Fibroblast of lung (primary cell): ENCODE measurements at regions not wholly inside any gene's neighbourhood (a gene's known extent, or its start where the extent isn't known, plus 50 kb on each side); places are given as distances from the start of the nearest gene placed in this dataset.

Experiments used
- DNase-seq, 2 donors: peaks; one replicate each; pipeline versions ENCODE4 v3.0.0 to v3.0.0-alpha.2; 2010; ENCODE audit warnings: low read depth in 2 of 2
- H2AFZ ChIP-seq: 2 replicates; pipeline ENCODE4 v1.5.1; 2012; ENCODE audit warnings: low read length, control low read depth, inconsistent platforms
- H3K27ac ChIP-seq: 2 replicates; pipeline ENCODE4 v1.5.1; 2011; ENCODE audit warnings: low read length, control low read depth; ENCODE audit not compliant: insufficient read depth
- H3K27me3 ChIP-seq: 2 replicates; pipeline ENCODE4 v1.5.1; 2011; ENCODE audit warnings: mild to moderate bottlenecking, low read length; ENCODE audit not compliant: control insufficient read depth, insufficient read depth
- H3K36me3 ChIP-seq: 2 replicates; pipeline ENCODE4 v1.5.1; 2011; ENCODE audit warnings: low read length; ENCODE audit not compliant: control insufficient read depth, insufficient read depth
- H3K4me1 ChIP-seq: 2 replicates; pipeline ENCODE4 v1.5.1; 2011; ENCODE audit warnings: low read length; ENCODE audit not compliant: control insufficient read depth, insufficient read depth; ENCODE audit errors: extremely low read depth
- H3K4me2 ChIP-seq: 2 replicates; pipeline ENCODE4 v1.5.1; 2011; ENCODE audit warnings: low read length, control low read depth; ENCODE audit not compliant: insufficient read depth; ENCODE audit errors: extremely low read depth
- H3K4me3 ChIP-seq, 4 experiments: fragments of 200-600 bp in 1 of 4; sonication (generic) in 1 of 4; replicated peaks in 1 of 4; 2 replicates each; pipeline ENCODE4 v1.5.1; 2011 to 2016; ENCODE audit warnings: low read length in 4 of 4, low read depth in 3 of 4, mild to moderate bottlenecking in 3 of 4, control low read depth in 2 of 4, inconsistent platforms in 1 of 4, mixed read lengths in 1 of 4; ENCODE audit not compliant: insufficient read depth in 1 of 4; ENCODE audit errors: control extremely low read depth in 1 of 4
- H3K79me2 ChIP-seq: 2 replicates; pipeline ENCODE4 v1.5.1; 2012; ENCODE audit warnings: mild to moderate bottlenecking, low read length, inconsistent platforms; ENCODE audit not compliant: control insufficient read depth, insufficient read depth
- H3K9ac ChIP-seq: 2 replicates; pipeline ENCODE4 v1.5.1; 2011; ENCODE audit warnings: mild to moderate bottlenecking, low read length, control low read depth; ENCODE audit not compliant: insufficient read depth
- H3K9me3 ChIP-seq: 2 replicates; pipeline ENCODE4 v1.5.1; 2012; ENCODE audit warnings: low read depth, low read length; ENCODE audit not compliant: control insufficient read depth, insufficient read depth
- H4K20me1 ChIP-seq: 2 replicates; pipeline ENCODE4 v1.5.1; 2011; ENCODE audit warnings: low read length; ENCODE audit not compliant: control insufficient read depth, insufficient read depth; ENCODE audit errors: extremely low read depth
- EZH2 ChIP-seq: IDR thresholded peaks from 2 replicates; pipeline ENCODE4 v1.5.1; 2012; ENCODE audit warnings: low read length, control low read depth, mild to moderate bottlenecking; ENCODE audit errors: missing control alignments
- TF ChIP-seq, protein P1 (sequence below), 2 donors: IDR thresholded peaks in 1 of 2; conservative IDR thresholded peaks in 1 of 2; 1 replicate in 1 of 2; 2 replicates in 1 of 2; pipeline ENCODE4 v1.5.1; 2011 to 2012; ENCODE audit warnings: low read length in 2 of 2, control low read depth in 1 of 2, inconsistent platforms in 1 of 2, low read depth in 1 of 2, mild to moderate bottlenecking in 1 of 2

DNA sequence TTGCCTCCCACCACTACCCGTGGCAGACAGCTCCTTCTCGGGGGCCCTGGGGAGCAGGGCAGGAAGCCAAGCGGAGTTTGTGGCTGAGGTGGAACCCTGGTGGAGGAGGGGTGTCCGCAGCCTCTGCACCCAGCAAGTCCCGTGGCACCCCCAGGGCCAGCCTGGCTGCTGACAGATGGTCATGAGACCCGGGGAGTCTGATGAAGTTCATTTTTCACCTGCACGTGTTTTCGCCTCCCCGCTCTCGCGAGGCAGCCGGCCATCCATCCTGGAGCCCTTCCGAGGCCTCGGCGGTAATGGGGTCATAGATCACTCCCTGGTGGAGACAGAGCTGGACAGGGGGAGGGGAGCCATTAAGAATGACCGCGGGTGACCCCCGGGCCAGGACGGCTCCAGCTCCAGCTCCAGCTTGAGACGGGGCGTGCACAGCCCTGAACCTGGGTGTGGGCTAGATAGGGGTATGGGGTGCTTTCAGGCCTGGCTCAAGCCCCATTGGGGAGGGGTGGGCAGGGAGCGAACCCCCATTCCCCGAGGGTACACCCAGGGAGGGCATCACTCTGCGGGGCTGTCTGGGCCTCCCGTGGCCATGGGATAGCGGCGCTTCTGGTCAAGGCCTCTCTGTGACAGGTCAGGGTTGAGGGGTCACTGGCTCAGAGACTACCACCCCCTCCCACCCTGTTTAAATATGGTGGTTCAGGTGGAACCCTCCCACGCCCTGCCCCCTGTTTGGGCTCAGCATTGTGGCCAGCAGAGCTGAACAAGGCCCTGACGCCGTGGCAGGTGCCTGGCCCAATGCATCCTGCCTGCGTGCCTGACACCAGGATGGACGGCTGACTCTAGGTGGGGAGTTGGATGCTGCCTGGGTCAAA, 227.4 kb upstream of the GSE1 start:
- Histone ChIP-seq H3K27me3 (no peaks in the 10 kb centered on the region), H4K20me1 (peaks cover 2% of the 10 kb centered on the region), H3K36me3 (no peaks in the 10 kb centered on the region), H3K27ac (no peak overlapping the region), H3K4me1 (peaks cover 7% of the 10 kb centered on the region), H2AFZ (no peak overlapping the region), H3K4me2 (no peak overlapping the region), H3K9me3 (no peaks in the 10 kb centered on the region), H3K79me2 (no peaks in the 10 kb centered on the region), H3K4me3 (no peak overlapping the region), H3K9ac (no peak overlapping the region)
- TF ChIP-seq, protein P1, sequence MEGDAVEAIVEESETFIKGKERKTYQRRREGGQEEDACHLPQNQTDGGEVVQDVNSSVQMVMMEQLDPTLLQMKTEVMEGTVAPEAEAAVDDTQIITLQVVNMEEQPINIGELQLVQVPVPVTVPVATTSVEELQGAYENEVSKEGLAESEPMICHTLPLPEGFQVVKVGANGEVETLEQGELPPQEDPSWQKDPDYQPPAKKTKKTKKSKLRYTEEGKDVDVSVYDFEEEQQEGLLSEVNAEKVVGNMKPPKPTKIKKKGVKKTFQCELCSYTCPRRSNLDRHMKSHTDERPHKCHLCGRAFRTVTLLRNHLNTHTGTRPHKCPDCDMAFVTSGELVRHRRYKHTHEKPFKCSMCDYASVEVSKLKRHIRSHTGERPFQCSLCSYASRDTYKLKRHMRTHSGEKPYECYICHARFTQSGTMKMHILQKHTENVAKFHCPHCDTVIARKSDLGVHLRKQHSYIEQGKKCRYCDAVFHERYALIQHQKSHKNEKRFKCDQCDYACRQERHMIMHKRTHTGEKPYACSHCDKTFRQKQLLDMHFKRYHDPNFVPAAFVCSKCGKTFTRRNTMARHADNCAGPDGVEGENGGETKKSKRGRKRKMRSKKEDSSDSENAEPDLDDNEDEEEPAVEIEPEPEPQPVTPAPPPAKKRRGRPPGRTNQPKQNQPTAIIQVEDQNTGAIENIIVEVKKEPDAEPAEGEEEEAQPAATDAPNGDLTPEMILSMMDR (conservative IDR thresholded peaks at IDR 0.05 in 1 of 2, IDR thresholded peaks at IDR 0.05 in 1 of 2; ENCODE audit: low read depth in 1 of 2, low read length in 2 of 2), result no peak
- no peak for TF ChIP-seq EZH2
- DNase-seq, result no peak

DNA sequence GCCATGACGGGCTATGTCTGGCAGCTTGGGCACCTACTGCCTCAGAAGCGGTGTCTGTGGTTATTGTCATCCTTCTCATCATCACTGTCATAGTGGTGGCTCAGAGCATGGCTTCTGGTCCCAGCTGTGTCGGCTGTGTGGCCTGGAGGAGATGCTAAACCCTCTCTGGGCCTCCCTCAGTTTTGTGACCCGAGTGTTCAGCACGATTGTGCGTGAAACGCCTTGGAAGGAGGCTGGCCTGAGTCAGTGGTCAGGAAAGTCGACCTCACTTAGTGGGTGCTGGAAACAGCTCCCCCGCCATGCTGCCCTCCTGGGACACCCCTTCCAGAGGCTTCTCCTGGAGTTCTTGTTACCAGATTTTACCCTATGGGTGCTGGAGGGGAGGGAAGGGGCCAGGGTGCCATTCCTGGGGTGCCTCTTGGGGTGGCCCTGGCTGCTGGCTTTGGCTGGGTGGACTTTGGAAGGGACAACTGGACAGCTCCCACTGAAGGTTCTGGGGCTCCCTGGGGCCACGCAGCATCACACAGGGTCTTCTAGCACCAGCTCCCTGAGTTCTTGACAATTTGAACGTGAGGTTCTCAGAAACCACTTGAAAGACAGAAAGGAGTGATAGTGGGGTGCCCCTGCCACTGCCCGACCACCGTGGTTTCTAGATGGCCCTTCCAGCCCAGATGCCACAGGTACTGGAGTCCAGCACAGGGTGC, 226.5 kb upstream of the GSE1 start:
- TF ChIP-seq, protein P1 (conservative IDR thresholded peaks at IDR 0.05 in 1 of 2, IDR thresholded peaks at IDR 0.05 in 1 of 2; ENCODE audit: low read depth in 1 of 2, low read length in 2 of 2), result no peak
- no peak for TF ChIP-seq EZH2
- no peak for DNase-seq
- Histone ChIP-seq H3K79me2 (no peaks in the 10 kb centered on the region), H3K9ac (no peak overlapping the region), H4K20me1 (peaks cover 2% of the 10 kb centered on the region), H3K9me3 (no peaks in the 10 kb centered on the region), H3K4me3 (no peak overlapping the region), H3K4me2 (no peak overlapping the region), H3K36me3 (no peaks in the 10 kb centered on the region), H3K27me3 (no peaks in the 10 kb centered on the region), H2AFZ (no peak overlapping the region), H3K4me1 (peaks cover 12% of the 10 kb centered on the region), H3K27ac (no peak overlapping the region)

DNA sequence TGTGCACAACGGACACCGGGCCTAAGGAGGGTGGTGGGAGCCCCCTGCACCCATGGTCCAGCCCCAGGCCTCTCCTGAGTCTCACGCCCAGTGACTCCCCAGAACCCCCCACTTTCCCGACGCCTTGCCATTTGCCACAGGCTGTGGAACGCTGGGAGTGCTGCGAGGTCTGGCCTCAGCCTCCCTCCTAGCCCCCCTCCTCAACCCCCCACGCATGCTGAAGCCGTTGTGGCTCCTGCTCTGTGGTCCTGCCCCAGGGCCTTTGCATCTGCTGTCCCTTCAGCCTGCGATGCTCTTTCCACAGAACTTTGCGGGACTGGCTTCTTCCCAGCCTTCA, 226.0 kb upstream of the GSE1 start:
- DNase-seq, result no peak
- H3K27me3 ChIP-seq, result no peaks in the 10 kb centered on the region
- no peak for TF ChIP-seq EZH2
- TF ChIP-seq, protein P1 (conservative IDR thresholded peaks at IDR 0.05 in 1 of 2, IDR thresholded peaks at IDR 0.05 in 1 of 2; ENCODE audit: low read depth in 1 of 2, low read length in 2 of 2), result no peak
- no peak overlapping the region for H3K4me2 ChIP-seq
- no peaks in the 10 kb centered on the region for H3K9me3 ChIP-seq
- H2AFZ ChIP-seq, result no peak overlapping the region
- no peak overlapping the region for H3K9ac ChIP-seq
- peaks cover 13% of the 10 kb centered on the region for H3K4me1 ChIP-seq
- H4K20me1 ChIP-seq, result peaks cover 2% of the 10 kb centered on the region
- H3K27ac ChIP-seq, result no peak overlapping the region
- no peaks in the 10 kb centered on the region for H3K36me3 ChIP-seq
- no peak overlapping the region for H3K4me3 ChIP-seq
- H3K79me2 ChIP-seq, result no peaks in the 10 kb centered on the region
